ENCODE measurements at regions not wholly inside any gene's neighbourhood (a gene's known extent, or its start where the extent isn't known, plus 50 kb on each side); places are given as distances from the start of the nearest gene placed in this dataset.

DNA sequence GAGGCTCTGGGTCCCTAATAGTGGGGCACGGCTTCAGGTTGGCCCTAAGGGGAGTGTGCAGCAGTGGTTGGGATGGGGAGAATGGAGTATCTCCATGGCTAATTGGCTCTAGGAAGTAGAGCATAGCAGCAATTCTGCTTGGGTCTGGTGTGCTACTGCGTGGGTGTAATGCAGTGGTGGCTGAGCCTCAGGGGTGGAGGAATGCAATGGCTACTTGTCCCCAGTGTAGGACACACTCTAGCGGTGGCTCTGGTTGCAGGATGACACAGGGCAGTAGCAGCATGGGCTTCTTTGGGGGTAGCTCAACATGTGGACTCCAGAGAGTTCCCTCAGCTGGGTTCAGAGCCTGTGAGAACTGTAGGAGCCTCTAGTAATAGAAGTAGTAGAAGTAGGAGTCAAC is 91.2 kb upstream of the FAM78B start:
- H3K27ac ChIP-seq = no peak overlapping the region
- H3K36me3 ChIP-seq = no peaks in the 10 kb centered on the region
- peak; percentile 25 for ATAC-seq
- intact Hi-C loops (cut with DNase I) = no loop called here
- TF ChIP-seq, protein P1, sequence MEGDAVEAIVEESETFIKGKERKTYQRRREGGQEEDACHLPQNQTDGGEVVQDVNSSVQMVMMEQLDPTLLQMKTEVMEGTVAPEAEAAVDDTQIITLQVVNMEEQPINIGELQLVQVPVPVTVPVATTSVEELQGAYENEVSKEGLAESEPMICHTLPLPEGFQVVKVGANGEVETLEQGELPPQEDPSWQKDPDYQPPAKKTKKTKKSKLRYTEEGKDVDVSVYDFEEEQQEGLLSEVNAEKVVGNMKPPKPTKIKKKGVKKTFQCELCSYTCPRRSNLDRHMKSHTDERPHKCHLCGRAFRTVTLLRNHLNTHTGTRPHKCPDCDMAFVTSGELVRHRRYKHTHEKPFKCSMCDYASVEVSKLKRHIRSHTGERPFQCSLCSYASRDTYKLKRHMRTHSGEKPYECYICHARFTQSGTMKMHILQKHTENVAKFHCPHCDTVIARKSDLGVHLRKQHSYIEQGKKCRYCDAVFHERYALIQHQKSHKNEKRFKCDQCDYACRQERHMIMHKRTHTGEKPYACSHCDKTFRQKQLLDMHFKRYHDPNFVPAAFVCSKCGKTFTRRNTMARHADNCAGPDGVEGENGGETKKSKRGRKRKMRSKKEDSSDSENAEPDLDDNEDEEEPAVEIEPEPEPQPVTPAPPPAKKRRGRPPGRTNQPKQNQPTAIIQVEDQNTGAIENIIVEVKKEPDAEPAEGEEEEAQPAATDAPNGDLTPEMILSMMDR (IDR thresholded peaks at IDR 0.05) = no peak
- no peaks in the 10 kb centered on the region for H3K9me3 ChIP-seq
- H3K27me3 ChIP-seq = no peaks in the 10 kb centered on the region
- H3K4me3 ChIP-seq = no peak overlapping the region
- no peaks in the 10 kb centered on the region for H3K4me1 ChIP-seq
- no peak for DNase-seq

DNA sequence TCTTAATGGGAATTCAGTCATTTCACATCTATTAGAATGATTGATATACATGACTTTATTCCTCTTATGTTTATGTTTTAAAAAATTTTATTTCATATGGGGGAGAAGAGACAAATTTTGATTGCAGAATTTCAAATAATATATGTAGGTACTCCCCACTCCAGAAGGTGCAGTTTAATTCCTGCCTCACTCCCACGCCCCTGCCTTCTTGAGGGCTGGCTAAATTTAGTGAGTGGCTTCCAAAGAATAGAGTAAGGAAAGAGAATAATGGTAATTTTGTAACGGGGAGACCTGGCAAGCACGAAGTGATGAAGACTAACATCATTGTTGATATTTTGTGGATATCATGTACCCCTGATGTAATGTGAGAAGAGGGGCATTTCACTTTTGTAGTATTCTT is 94.7 kb upstream of the FAM78B start:
- intact Hi-C loops (cut with DNase I) = no loop called here

DNA sequence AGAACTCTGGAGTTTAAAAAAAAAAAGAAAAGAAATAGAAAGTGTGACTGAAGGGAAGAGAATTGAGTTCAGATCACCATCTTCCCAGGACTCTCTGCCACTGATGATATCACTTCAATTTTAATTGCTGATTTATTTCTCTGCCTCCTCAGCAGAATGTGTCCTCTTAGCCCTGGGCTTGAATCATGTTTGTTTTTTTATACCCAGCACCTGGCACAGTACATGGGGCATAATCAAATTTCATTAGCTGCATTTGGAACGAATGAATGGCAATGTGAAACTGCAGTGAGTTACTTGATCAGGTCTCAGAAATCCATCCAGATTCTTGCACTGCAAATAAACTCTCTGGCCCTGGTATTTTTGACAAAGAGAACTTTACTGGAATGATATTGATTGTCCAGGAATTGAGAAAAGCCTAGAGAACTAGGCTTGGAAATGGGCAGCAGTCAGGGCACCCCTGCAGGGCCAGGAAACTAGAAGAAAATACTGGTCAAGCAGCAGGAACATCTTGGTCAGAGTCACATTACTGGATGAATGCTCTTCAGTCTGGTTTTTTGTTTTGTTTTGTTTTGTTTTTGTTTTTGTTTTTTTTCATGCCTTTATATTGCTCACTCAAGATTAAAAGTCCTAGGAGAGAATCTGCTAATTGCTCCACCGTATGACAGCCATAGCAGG is 103.8 kb upstream of the FAM78B start:
- Histone ChIP-seq H3K27ac (no peak overlapping the region), H3K9me3 (no peaks in the 10 kb centered on the region), H3K27me3 (no peaks in the 10 kb centered on the region), H3K36me3 (no peaks in the 10 kb centered on the region), H3K4me3 (no peak overlapping the region), H3K4me1 (no peaks in the 10 kb centered on the region)
- TF ChIP-seq, protein P1 (IDR thresholded peaks at IDR 0.05) = no peak
- no peak for DNase-seq
- intact Hi-C loops (cut with DNase I) = no loop called here
- no peak for ATAC-seq

More for the DNA sequence above, 94.7 kb upstream of the FAM78B start:
- Histone ChIP-seq H3K27ac (no peak overlapping the region), H3K27me3 (no peaks in the 10 kb centered on the region), H3K9me3 (no peaks in the 10 kb centered on the region), H3K4me3 (no peak overlapping the region), H3K36me3 (no peaks in the 10 kb centered on the region), H3K4me1 (no peaks in the 10 kb centered on the region)
- TF ChIP-seq, protein P1 (IDR thresholded peaks at IDR 0.05) = no peak
- DNase-seq (no peak), ATAC-seq (no peak)

DNA sequence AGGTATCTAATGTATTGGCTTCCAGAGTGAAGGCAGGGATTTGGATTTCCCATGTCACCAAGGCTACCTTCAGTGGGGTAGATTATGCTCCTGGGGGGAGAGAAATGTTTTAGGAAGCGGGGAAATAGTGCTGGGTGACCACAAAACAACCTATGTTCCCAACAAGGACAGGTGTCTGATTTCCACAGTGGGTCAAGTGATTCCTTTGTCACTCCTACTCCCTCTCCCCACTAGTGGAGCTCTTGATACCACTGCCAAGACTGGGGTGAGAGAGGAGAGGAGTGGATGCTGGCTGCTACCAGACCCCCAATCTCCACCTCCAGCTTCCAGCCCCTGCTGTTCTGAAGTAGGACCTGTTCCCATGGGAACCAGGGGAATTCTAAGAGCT is 104.3 kb upstream of the FAM78B start:
- TF ChIP-seq, protein P1 (IDR thresholded peaks at IDR 0.05) = no peak
- Histone ChIP-seq H3K4me3 (no peak overlapping the region), H3K9me3 (no peaks in the 10 kb centered on the region), H3K36me3 (no peaks in the 10 kb centered on the region), H3K27ac (no peak overlapping the region), H3K4me1 (no peaks in the 10 kb centered on the region), H3K27me3 (no peaks in the 10 kb centered on the region)
- intact Hi-C loops (cut with DNase I) = no loop called here
- ATAC-seq = no peak
- no peak for DNase-seq

DNA sequence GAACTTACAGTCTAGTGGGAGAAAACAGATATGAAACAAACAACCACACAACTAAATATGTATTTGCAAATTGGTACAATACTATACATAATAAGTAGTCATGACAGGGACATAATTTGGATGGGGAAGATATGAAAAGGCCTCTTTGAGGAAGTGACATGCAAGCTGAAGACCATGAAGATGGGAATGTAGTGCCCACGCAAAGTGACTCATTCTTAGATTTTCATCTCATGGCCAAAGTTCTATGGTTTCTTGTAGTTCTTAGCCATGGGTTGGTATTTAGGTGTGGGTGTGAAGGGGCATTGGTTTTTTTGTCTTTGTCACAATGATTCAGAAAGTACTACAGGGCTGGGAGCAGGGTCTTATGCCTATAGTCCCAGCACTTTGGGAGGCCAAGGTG is 105.4 kb upstream of the FAM78B start:
- DNase-seq (no peak), ATAC-seq (no peak)
- intact Hi-C loops (cut with DNase I) = no loop called here
- no peak overlapping the region for H3K27ac ChIP-seq
- no peaks in the 10 kb centered on the region for H3K4me1 ChIP-seq
- no peaks in the 10 kb centered on the region for H3K36me3 ChIP-seq
- H3K27me3 ChIP-seq = no peaks in the 10 kb centered on the region
- H3K9me3 ChIP-seq = no peaks in the 10 kb centered on the region
- H3K4me3 ChIP-seq = no peak overlapping the region
- TF ChIP-seq, protein P1 (IDR thresholded peaks at IDR 0.05) = no peak

DNA sequence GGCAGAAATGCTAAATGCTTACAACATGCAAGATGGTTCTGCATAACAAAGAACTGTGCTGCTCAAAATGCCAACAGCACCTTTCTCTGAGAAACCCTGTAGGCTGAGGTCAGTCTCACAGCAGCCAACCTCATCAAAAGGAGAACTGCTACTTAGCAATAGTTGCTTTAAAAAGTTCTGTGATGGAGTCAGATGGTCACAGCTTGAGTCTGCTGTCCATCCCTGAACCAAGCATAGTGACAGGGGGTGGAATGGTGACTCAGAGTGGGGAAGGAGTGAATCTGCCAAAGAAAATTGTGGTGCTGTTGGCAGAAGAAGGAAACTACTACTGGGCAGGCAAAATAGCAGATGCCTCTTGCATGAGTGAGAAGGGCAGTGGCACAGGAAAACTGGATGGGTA is 106.0 kb upstream of the FAM78B start:
- intact Hi-C loops (cut with DNase I) = no loop called here

More for the DNA sequence above, 106.0 kb upstream of the FAM78B start:
- Histone ChIP-seq H3K27me3 (no peaks in the 10 kb centered on the region), H3K36me3 (no peaks in the 10 kb centered on the region), H3K4me1 (no peaks in the 10 kb centered on the region), H3K27ac (no peak overlapping the region), H3K4me3 (no peak overlapping the region), H3K9me3 (no peaks in the 10 kb centered on the region)
- no peak for DNase-seq
- TF ChIP-seq, protein P1 (IDR thresholded peaks at IDR 0.05) = no peak
- no peak for ATAC-seq
